Hepatocyte (in vitro differentiated cells): ENCODE measurements at regions not wholly inside any gene's neighbourhood (a gene's known extent, or its start where the extent isn't known, plus 50 kb on each side); places are given as distances from the start of the nearest gene placed in this dataset.

Source experiments
- DNase-seq: peaks from one replicate; pipeline ENCODE4 v3.0.0-alpha.2; 2016; ENCODE audit warnings: low spot score
- H2AFZ ChIP-seq: fragments of 200-600 bp; sonication (generic); 2 replicates; pipeline ENCODE4 v1.6.0; 2016; ENCODE audit warnings: antibody characterized with exemption, mild to moderate bottlenecking
- H3K27ac ChIP-seq: fragments of 200-600 bp; sonication (generic); 2 replicates; pipeline ENCODE4 v1.5.1; 2016; ENCODE audit warnings: mild to moderate bottlenecking
- H3K27me3 ChIP-seq: fragments of 200-600 bp; sonication (generic); 2 replicates; pipeline ENCODE4 v1.6.1; 2016
- H3K36me3 ChIP-seq: fragments of 200-600 bp; sonication (generic); replicated peaks from 2 replicates; pipeline ENCODE4 v1.5.1; 2016; ENCODE audit warnings: low read depth; ENCODE audit not compliant: insufficient read depth
- H3K4me1 ChIP-seq: fragments of 200-600 bp; sonication (generic); 2 replicates; pipeline ENCODE4 v1.5.1; 2016; ENCODE audit warnings: mild to moderate bottlenecking, moderate library complexity; ENCODE audit not compliant: insufficient read depth
- H3K4me2 ChIP-seq: fragments of 200-600 bp; sonication (generic); 2 replicates; pipeline ENCODE4 v1.6.0; 2016
- H3K4me3 ChIP-seq: fragments of 200-600 bp; sonication (generic); 2 replicates; pipeline ENCODE4 v1.5.1; 2016; ENCODE audit warnings: mild to moderate bottlenecking
- H3K79me2 ChIP-seq: fragments of 200-600 bp; sonication (generic); 2 replicates; pipeline ENCODE4 v1.6.0; 2017; ENCODE audit warnings: mild to moderate bottlenecking
- H3K9me2 ChIP-seq: fragments of 200-600 bp; sonication (generic); replicated peaks from 2 replicates; pipeline ENCODE4 v1.6.0; 2017; ENCODE audit warnings: mild to moderate bottlenecking; ENCODE audit not compliant: insufficient read depth
- H3K9me3 ChIP-seq: fragments of 200-600 bp; sonication (generic); 2 replicates; pipeline ENCODE4 v1.5.1; 2016; ENCODE audit warnings: low read depth, mild to moderate bottlenecking
- H4K20me1 ChIP-seq: fragments of 200-600 bp; sonication (generic); 2 replicates; pipeline ENCODE4 v1.6.0; 2016; ENCODE audit warnings: mild to moderate bottlenecking; ENCODE audit not compliant: insufficient read depth, poor library complexity, severe bottlenecking
- EZH2 ChIP-seq: fragments of 200-600 bp; sonication (generic); IDR thresholded peaks from 2 replicates; pipeline ENCODE4 v1.6.1; 2016; ENCODE audit warnings: antibody characterized with exemption, mild to moderate bottlenecking, borderline replicate concordance
- EZH2phosphoT487 ChIP-seq: fragments of 200-600 bp; sonication (generic); IDR thresholded peaks from one replicate; pipeline ENCODE4 v1.6.1; 2018; ENCODE audit warnings: antibody characterized with exemption, mild to moderate bottlenecking, low read depth, moderate library complexity; ENCODE audit not compliant: unreplicated experiment, severe bottlenecking
- WGBS: methylation state at CpG from one replicate; pipeline ENCODE4 v1.1.6; 2016; ENCODE audit warnings: low lambda C conversion rate; ENCODE audit errors: missing lambda C conversion rate; 5-methylcytosine and 5-hydroxymethylcytosine counted together
- TF ChIP-seq, protein P1 (sequence below): fragments of 200-600 bp; sonication (generic); IDR thresholded peaks from 2 replicates; pipeline ENCODE4 v1.5.1; 2016; ENCODE audit warnings: antibody characterized with exemption, mild to moderate bottlenecking; ENCODE audit not compliant: poor library complexity

DNA sequence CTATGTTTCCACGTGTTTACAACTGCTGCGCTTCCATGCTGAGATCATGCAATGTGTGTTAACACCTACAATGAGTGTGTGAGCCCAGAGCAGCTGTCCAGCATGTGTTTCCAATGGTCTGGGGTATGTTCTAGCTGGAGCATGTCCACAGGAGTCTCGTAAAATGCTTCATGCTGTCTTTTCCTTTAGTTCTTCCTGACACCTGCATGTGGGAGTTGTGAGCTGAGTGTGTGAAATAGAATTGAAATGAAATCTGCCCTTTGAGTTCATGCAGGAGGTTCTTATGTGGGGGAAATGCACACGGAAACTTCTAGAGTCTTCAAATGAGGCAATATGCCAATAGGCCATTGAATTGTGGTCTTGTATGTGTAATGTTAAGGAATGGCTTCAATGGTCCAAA lies 205.1 kb downstream of the RND3 start:
- DNase-seq, result no peak
- TF ChIP-seq, protein P1, sequence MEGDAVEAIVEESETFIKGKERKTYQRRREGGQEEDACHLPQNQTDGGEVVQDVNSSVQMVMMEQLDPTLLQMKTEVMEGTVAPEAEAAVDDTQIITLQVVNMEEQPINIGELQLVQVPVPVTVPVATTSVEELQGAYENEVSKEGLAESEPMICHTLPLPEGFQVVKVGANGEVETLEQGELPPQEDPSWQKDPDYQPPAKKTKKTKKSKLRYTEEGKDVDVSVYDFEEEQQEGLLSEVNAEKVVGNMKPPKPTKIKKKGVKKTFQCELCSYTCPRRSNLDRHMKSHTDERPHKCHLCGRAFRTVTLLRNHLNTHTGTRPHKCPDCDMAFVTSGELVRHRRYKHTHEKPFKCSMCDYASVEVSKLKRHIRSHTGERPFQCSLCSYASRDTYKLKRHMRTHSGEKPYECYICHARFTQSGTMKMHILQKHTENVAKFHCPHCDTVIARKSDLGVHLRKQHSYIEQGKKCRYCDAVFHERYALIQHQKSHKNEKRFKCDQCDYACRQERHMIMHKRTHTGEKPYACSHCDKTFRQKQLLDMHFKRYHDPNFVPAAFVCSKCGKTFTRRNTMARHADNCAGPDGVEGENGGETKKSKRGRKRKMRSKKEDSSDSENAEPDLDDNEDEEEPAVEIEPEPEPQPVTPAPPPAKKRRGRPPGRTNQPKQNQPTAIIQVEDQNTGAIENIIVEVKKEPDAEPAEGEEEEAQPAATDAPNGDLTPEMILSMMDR, result no peak
- TF ChIP-seq EZH2 (no peak), EZH2phosphoT487 (no peak)
- no peak overlapping the region for H3K4me3 ChIP-seq
- H3K79me2 ChIP-seq, result no peaks in the 10 kb centered on the region
- no peaks in the 10 kb centered on the region for H3K4me1 ChIP-seq
- no peak overlapping the region for H2AFZ ChIP-seq
- no peaks in the 10 kb centered on the region for H3K9me2 ChIP-seq
- H3K9me3 ChIP-seq, result no peaks in the 10 kb centered on the region
- H4K20me1 ChIP-seq, result no peaks in the 10 kb centered on the region
- no peaks in the 10 kb centered on the region for H3K27me3 ChIP-seq
- H3K27ac ChIP-seq, result no peak overlapping the region
- H3K36me3 ChIP-seq, result no peaks in the 10 kb centered on the region
- no peak overlapping the region for H3K4me2 ChIP-seq
- WGBS, result 95% methylated on average over 4 of the region's 4 CpGs

GRCh38 chr2:150280231-150280630 lies 207.2 kb downstream of the RND3 start:
- peak; percentile 41 for DNase-seq
- Histone ChIP-seq H3K36me3 (no peaks in the 10 kb centered on the region), H3K4me2 (no peak overlapping the region), H3K9me3 (peaks cover 5% of the 10 kb centered on the region), H3K27ac (peak overlapping the region; percentile 17), H3K9me2 (no peaks in the 10 kb centered on the region), H3K27me3 (no peaks in the 10 kb centered on the region), H2AFZ (no peak overlapping the region), H3K4me1 (no peaks in the 10 kb centered on the region), H4K20me1 (no peaks in the 10 kb centered on the region), H3K79me2 (no peaks in the 10 kb centered on the region), H3K4me3 (no peak overlapping the region)
- WGBS, result 47% methylated on average over 1 of the region's 1 CpG
- TF ChIP-seq, protein P1, result no peak
- TF ChIP-seq EZH2, result no peak
- no peak for TF ChIP-seq EZH2phosphoT487

DNA sequence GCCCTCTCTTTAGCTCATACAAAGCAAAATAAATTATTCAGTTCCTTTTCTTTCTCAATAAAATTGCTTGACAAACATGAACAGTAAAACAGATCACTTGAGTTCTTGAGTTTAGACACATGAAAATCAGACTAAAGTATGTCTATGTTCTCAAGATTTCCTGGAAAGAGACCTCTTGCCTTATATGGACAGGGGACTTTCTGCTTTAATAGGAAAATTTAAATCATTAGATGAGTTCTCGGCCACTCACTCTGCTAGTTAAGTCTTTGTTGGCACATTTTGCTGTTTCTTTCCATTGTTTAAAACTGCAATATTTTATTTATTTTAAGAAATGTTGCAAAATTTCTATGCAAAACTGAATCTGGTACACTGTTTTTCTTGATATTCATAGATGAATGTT lies 207.8 kb downstream of the RND3 start:
- Histone ChIP-seq H3K27ac (peak overlapping the region; percentile 17), H3K4me3 (no peak overlapping the region), H3K27me3 (no peaks in the 10 kb centered on the region), H2AFZ (no peak overlapping the region), H3K4me1 (no peaks in the 10 kb centered on the region), H3K4me2 (no peak overlapping the region), H3K9me3 (peaks cover 5% of the 10 kb centered on the region), H3K79me2 (no peaks in the 10 kb centered on the region), H4K20me1 (no peaks in the 10 kb centered on the region), H3K36me3 (no peaks in the 10 kb centered on the region), H3K9me2 (no peaks in the 10 kb centered on the region)
- no peak for DNase-seq
- 89% methylated on average over 1 of the region's 1 CpG for WGBS
- TF ChIP-seq, protein P1, result no peak
- no peak for TF ChIP-seq EZH2phosphoT487
- no peak for TF ChIP-seq EZH2

GRCh38 chr2:150276737-150277136 lies 210.7 kb downstream of the RND3 start:
- Histone ChIP-seq H2AFZ (no peak overlapping the region), H3K4me3 (no peak overlapping the region), H3K27ac (no peak overlapping the region), H3K4me1 (peaks cover 9% of the 10 kb centered on the region), H3K36me3 (no peaks in the 10 kb centered on the region), H3K27me3 (no peaks in the 10 kb centered on the region), H4K20me1 (no peaks in the 10 kb centered on the region), H3K9me2 (no peaks in the 10 kb centered on the region), H3K9me3 (peaks cover 5% of the 10 kb centered on the region), H3K4me2 (no peak overlapping the region), H3K79me2 (no peaks in the 10 kb centered on the region)
- TF ChIP-seq, protein P1, result no peak
- no peak for TF ChIP-seq EZH2
- TF ChIP-seq EZH2phosphoT487, result no peak
- no peak for DNase-seq
- WGBS, result 88% methylated on average over 1 of the region's 1 CpG
